Vagina (tissue), 2 donors: ENCODE measurements at regions not wholly inside any gene's neighbourhood (a gene's known extent, or its start where the extent isn't known, plus 50 kb on each side); places are given as distances from the start of the nearest gene placed in this dataset.

Experiments
- POLR2A ChIP-seq, 2 donors: fragments of 450-650 bp; IDR thresholded peaks; one replicate each; pipeline ENCODE4 v1.6.1; 2017; ENCODE audit warnings: antibody characterized with exemption in 2 of 2, mild to moderate bottlenecking in 2 of 2, moderate library complexity in 2 of 2
- POLR2AphosphoS5 ChIP-seq, 2 donors: sonication (generic); formaldehyde crosslinking; IDR thresholded peaks; one replicate each; pipeline ENCODE4 v1.9.0; 2017; ENCODE audit warnings: antibody characterized with exemption in 2 of 2, mild to moderate bottlenecking in 2 of 2, low read depth in 1 of 2; ENCODE audit not compliant: insufficient read depth in 1 of 2
- TF ChIP-seq, protein P1 (sequence below), 3 experiments: fragments of 450-650 bp in 2 of 3; fragments of 200-600 bp in 1 of 3; sonication (generic) in 1 of 3; IDR thresholded peaks; one replicate each; pipeline ENCODE4 v1.5.1; 2017 to 2019; ENCODE audit warnings: antibody characterized with exemption in 3 of 3, mild to moderate bottlenecking in 2 of 3, moderate library complexity in 2 of 3

DNA sequence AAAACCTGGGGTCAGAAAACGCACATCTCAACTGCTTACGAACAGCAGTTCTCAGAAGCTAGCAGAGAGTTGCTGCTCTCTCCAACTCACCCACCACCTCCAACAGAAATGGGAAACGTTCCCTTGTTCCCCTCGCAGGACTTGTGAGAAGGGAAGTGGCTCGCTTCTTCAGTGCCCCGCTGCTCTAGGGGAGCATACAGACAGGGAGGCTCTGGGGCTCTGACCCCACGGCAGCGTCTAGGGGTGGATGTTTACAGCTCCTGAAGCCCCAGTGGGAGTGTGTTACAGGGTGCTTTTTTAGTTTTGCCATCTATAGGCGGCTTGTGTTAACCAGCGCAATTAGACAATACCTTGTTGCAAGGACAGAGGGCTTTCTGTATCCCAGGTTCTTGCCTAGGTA lies 267.7 kb upstream of the ACTBL2 start:
- TF ChIP-seq POLR2A (IDR thresholded peaks at IDR 0.05) (no peak), POLR2AphosphoS5 (IDR thresholded peaks at IDR 0.05; ENCODE audit: insufficient read depth in 1 of 2, low read depth in 1 of 2) (no peak)
- TF ChIP-seq, protein P1, sequence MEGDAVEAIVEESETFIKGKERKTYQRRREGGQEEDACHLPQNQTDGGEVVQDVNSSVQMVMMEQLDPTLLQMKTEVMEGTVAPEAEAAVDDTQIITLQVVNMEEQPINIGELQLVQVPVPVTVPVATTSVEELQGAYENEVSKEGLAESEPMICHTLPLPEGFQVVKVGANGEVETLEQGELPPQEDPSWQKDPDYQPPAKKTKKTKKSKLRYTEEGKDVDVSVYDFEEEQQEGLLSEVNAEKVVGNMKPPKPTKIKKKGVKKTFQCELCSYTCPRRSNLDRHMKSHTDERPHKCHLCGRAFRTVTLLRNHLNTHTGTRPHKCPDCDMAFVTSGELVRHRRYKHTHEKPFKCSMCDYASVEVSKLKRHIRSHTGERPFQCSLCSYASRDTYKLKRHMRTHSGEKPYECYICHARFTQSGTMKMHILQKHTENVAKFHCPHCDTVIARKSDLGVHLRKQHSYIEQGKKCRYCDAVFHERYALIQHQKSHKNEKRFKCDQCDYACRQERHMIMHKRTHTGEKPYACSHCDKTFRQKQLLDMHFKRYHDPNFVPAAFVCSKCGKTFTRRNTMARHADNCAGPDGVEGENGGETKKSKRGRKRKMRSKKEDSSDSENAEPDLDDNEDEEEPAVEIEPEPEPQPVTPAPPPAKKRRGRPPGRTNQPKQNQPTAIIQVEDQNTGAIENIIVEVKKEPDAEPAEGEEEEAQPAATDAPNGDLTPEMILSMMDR (IDR thresholded peaks at IDR 0.05) = no peak
